ENCODE measurements at regions not wholly inside any gene's neighbourhood (a gene's known extent, or its start where the extent isn't known, plus 50 kb on each side); places are given as distances from the start of the nearest gene placed in this dataset.
"Not testable (repeated sequence)": the region's sequence is repeated elsewhere in the genome, so short reads cannot be mapped to it uniquely, and the experiment has no call there.

- DNase-seq = not testable (repeated sequence)
Measured at GRCh38 chr14:105893686-105894085, 367.3 kb downstream of the TMEM121 start.

DNA sequence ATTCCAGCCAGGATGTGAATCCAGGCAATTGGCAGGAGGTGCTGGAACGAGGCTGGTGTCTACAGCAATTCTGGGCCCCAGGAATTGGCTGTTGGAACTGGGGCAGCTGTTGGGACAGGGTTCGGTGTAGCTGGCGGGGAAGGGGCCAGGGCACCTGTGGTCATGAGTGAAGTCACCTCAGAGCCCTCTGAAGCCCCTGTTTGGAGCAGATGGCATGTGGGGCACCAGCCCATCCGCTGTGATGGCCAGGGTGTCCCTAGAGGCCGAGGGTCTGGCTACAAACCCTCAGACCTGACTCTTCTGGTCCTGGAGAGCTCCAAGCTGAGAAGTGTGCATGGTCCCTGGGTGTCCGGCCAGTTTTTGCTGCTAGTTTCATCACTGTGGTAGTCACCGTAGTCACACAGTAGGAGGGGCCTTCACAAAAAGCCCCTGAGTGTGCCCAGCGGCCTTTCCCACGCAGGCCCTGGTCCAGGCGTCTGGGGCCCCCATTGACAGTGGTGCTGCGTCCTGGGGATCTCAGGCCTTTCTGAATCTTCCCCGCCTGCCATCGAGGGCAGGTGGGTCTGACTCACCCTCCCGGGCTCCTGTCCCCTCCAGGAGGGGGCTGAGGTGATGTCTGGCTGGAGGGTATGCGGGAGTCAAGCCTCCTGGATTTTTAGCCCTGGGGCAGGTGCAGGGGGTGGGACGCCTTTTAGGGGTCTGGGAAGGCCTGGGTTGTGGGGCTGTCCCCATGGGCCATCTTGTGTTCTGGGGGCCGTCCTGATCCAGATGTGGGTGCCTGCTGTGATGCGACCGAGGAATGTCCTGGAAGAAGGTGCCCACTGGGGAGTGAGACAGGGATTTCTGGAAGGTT is 368.0 kb downstream of the TMEM121 start:
- DNase-seq = no peak

- DNase-seq = no peak
Measured at GRCh38 chr14:105894978-105895881, 368.8 kb downstream of the TMEM121 start.

GRCh38 chr14:105896206-105896605 is 369.8 kb downstream of the TMEM121 start:
- not testable (repeated sequence) for DNase-seq

GRCh38 chr14:105896961-105897724 is 370.8 kb downstream of the TMEM121 start:
- DNase-seq = not testable (repeated sequence)

- no peak for DNase-seq
Measured at GRCh38 chr14:105897725-105898113, 371.3 kb downstream of the TMEM121 start.

- no peak for DNase-seq
Measured at GRCh38 chr14:105898482-105899010, 372.2 kb downstream of the TMEM121 start.

GRCh38 chr14:105899071-105899641 is 372.8 kb downstream of the TMEM121 start:
- no peak for DNase-seq

- no peak for DNase-seq
Measured at GRCh38 chr14:105899657-105900397, 373.4 kb downstream of the TMEM121 start.

- DNase-seq = no peak
Measured at GRCh38 chr14:105900398-105901160, 374.2 kb downstream of the TMEM121 start.

DNA sequence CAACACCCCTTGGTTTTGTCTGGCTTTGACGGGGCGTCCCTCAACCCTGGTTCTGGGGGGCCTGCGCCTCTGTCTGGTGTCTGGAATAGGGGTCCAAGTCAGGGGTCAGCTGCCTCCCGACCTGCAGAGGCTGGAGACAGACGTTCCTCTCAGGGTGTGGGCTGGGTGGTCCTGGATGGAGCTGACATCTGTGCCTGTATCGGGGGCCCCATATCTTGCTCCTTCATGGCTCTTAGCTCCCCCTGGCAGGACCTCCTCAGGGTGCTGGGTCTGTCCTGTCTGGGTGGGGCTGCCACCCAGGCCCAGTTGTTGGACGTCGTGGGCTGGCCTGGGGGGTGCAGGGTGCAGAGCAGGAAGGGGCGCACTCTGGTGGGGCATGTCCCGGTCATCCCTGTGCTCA is 374.8 kb downstream of the TMEM121 start:
- no peak for DNase-seq

- no peak for DNase-seq
Measured at GRCh38 chr14:105902131-105902898, 375.9 kb downstream of the TMEM121 start.

DNA sequence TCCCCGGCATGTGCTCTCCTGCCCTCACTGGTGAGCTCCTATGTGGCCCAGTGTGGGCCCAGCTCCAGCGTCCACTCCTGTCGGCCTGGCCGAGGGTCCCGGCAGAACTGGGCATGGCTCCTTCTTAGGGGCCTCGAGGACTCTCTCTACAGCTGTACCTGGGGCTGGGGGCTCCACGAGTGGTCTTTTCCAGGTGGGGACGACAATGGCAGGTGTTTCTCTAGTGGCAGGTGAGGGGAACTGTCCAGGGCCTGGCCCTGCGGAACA is 376.4 kb downstream of the TMEM121 start:
- not testable (repeated sequence) for DNase-seq

GRCh38 chr14:105903971-105904370 is 377.6 kb downstream of the TMEM121 start:
- DNase-seq = no peak

DNA sequence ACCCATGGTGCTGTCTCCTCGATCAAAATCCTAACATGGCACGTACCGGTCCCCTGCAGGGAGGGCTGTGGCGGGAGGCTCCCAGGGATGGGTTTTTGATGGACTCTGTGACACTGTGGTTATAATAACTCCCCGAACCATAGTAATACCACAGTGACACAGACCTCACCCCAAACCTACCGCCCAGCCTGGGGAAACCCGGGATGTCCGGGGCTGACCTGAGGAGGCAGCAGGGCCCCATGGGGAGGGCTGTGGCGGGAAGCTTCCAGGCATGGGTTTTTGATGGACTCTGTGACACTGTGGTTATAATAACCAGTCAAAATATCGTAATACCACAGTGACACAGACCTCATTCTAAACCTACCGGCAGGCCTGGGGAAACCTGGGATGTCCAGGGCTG is 378.0 kb downstream of the TMEM121 start:
- no peak for DNase-seq

DNA sequence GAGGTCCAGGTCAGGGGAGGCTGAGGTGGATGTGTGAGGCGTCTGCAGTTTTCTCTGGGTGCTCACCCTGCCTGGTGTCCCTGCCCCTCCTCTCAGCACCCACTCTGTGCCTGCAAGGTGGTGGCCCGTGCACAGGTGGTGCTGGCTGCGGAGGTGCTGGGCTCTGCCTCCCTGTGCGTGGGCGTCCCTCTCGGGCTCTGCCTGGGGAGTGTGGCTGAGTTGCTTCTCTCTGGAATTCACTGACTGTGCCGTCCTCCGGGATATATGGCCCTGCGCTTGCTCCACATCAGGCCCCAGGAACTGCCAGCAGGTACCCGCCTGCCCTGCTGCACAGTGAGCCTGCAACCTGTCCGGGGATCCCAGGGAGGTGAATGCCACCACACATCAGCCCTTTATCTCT is 379.1 kb downstream of the TMEM121 start:
- DNase-seq = no peak

GRCh38 chr14:105907276-105907675 is 380.9 kb downstream of the TMEM121 start:
- no peak for DNase-seq

DNA sequence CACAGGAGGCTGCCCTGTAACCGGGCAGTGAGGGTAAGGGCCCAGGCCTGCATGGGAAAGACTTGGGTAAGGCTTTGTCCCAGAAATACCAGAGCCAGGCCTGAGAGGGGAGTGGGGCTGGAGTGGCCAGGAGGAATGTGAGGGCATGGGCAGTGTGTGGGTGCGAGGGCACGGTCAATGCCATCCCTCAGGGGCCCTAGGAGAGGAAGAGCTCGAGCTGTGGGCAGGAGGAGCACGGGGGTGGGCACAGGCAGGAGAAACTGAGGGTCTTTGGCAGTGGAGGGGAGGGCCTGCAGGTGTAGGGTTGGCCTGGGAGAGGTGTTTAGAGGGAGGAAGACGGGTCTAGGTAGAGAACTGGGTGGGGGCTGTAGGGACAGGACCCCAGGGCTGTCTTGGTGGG is 381.6 kb downstream of the TMEM121 start:
- DNase-seq = no peak

- no peak for DNase-seq
Measured at GRCh38 chr14:105908481-105908911, 382.1 kb downstream of the TMEM121 start.

All from hippocampal formation (tissue), 2 donors.